Adrenal gland (tissue), 5 donors: ENCODE measurements at regions not wholly inside any gene's neighbourhood (a gene's known extent, or its start where the extent isn't known, plus 50 kb on each side); places are given as distances from the start of the nearest gene placed in this dataset.

Experiments used
- CTCF ChIP-seq, 6 experiments: fragments of 450-650 bp in 4 of 6; fragments of 200-600 bp in 2 of 6; sonication (generic) in 1 of 6; IDR thresholded peaks; 1 replicate in 5 of 6; 2 replicates in 1 of 6; pipeline versions ENCODE4 v1.5.1 to v1.8.0; 2016 to 2021; ENCODE audit warnings: antibody characterized with exemption in 6 of 6, mild to moderate bottlenecking in 2 of 6, moderate library complexity in 1 of 6
- POLR2A ChIP-seq, 2 donors: fragments of 450-650 bp; IDR thresholded peaks; one replicate each; pipeline ENCODE4 v1.6.1; 2017; ENCODE audit warnings: antibody characterized with exemption in 2 of 2, mild to moderate bottlenecking in 2 of 2, moderate library complexity in 1 of 2
- donor health status: DM: no; HTN: no; CAD: no.

GRCh38 chrX:52577464-52578173 is 60.8 kb upstream of the XAGE1B start:
- no peak for TF ChIP-seq CTCF (IDR thresholded peaks at IDR 0.05)
- TF ChIP-seq POLR2A (IDR thresholded peaks at IDR 0.05): no peak
